Thymus (tissue), 11 donors: ENCODE measurements at regions not wholly inside any gene's neighbourhood (a gene's known extent, or its start where the extent isn't known, plus 50 kb on each side); places are given as distances from the start of the nearest gene placed in this dataset.

Source experiments
- DNase-seq, 9 donors: peaks; one replicate each; pipeline ENCODE4 v3.0.0-alpha.2; 2013; ENCODE audit warnings: low spot score in 9 of 9, low read depth in 6 of 9, missing footprints in 1 of 9
- H3K27ac ChIP-seq, 2 donors: one replicate each; pipeline ENCODE4 v1.5.1; 2013; ENCODE audit warnings: control low read depth in 1 of 2, low read depth in 1 of 2, low read length in 1 of 2, mild to moderate bottlenecking in 1 of 2, moderate library complexity in 1 of 2
- H3K27me3 ChIP-seq, 2 donors: one replicate each; pipeline ENCODE4 v1.5.1; 2013; ENCODE audit warnings: low read length in 1 of 2; ENCODE audit not compliant: control insufficient read depth in 2 of 2, insufficient read depth in 1 of 2
- H3K36me3 ChIP-seq, 2 donors: one replicate each; pipeline ENCODE4 v1.5.1; 2013; ENCODE audit warnings: low read length in 1 of 2, mild to moderate bottlenecking in 1 of 2, moderate library complexity in 1 of 2; ENCODE audit not compliant: control insufficient read depth in 2 of 2, insufficient read depth in 2 of 2
- H3K4me1 ChIP-seq, 2 donors: one replicate each; pipeline ENCODE4 v1.5.1; 2013; ENCODE audit warnings: low read length in 2 of 2; ENCODE audit not compliant: control insufficient read depth in 2 of 2, insufficient read depth in 2 of 2
- H3K4me3 ChIP-seq, 2 donors: one replicate each; pipeline ENCODE4 v1.5.1; 2013; ENCODE audit warnings: low read length in 2 of 2, control low read depth in 1 of 2, mild to moderate bottlenecking in 1 of 2
- H3K9me3 ChIP-seq, 2 donors: one replicate each; pipeline ENCODE4 v1.5.1; 2013; ENCODE audit warnings: low read length in 1 of 2, mild to moderate bottlenecking in 1 of 2; ENCODE audit not compliant: control insufficient read depth in 2 of 2, insufficient read depth in 1 of 2
- WGBS: extraction: QIAGEN DNeasy Blood & Tissue Kit; methylation state at CpG from one replicate; pipeline ENCODE4 v1.1.7; 2013; 5-methylcytosine and 5-hydroxymethylcytosine counted together
- donor health status: healthy.

GRCh38 chr2:78549766-78550165, 475.7 kb upstream of the REG3G start:
- H3K27me3 ChIP-seq: no peaks in the 10 kb centered on the region
- no peaks in the 10 kb centered on the region for H3K36me3 ChIP-seq
- H3K9me3 ChIP-seq: peaks cover 0 to 3% of the 10 kb centered on the region in 2 donors
- WGBS: 97% methylated on average over 2 of the region's 2 CpGs
- H3K27ac ChIP-seq: no peak overlapping the region
- DNase-seq: no peak
- H3K4me1 ChIP-seq: no peaks in the 10 kb centered on the region
- no peak overlapping the region for H3K4me3 ChIP-seq

- Histone ChIP-seq H3K36me3 (no peaks in the 10 kb centered on the region), H3K4me3 (no peak overlapping the region), H3K9me3 (no peaks in the 10 kb centered on the region), H3K4me1 (no peaks in the 10 kb centered on the region), H3K27me3 (no peaks in the 10 kb centered on the region), H3K27ac (no peak overlapping the region)
- no peak for DNase-seq
- 71% methylated on average over 3 of the region's 3 CpGs for WGBS
Observed at GRCh38 chr2:78553866-78554647, 471.4 kb upstream of the REG3G start.

GRCh38 chr2:78561876-78562275, 463.6 kb upstream of the REG3G start:
- no peaks in the 10 kb centered on the region for H3K9me3 ChIP-seq
- no peaks in the 10 kb centered on the region for H3K27me3 ChIP-seq
- no peak for DNase-seq
- H3K4me3 ChIP-seq: no peak overlapping the region
- no peak overlapping the region for H3K27ac ChIP-seq
- no peaks in the 10 kb centered on the region for H3K36me3 ChIP-seq
- H3K4me1 ChIP-seq: no peaks in the 10 kb centered on the region

GRCh38 chr2:78564666-78565065, 460.8 kb upstream of the REG3G start:
- H3K4me1 ChIP-seq: no peaks in the 10 kb centered on the region
- no peaks in the 10 kb centered on the region for H3K9me3 ChIP-seq
- no peaks in the 10 kb centered on the region for H3K27me3 ChIP-seq
- no peak for DNase-seq
- H3K4me3 ChIP-seq: no peak overlapping the region
- H3K27ac ChIP-seq: no peak overlapping the region
- H3K36me3 ChIP-seq: no peaks in the 10 kb centered on the region

GRCh38 chr2:78568782-78569373, 456.6 kb upstream of the REG3G start:
- Histone ChIP-seq H3K27me3 (no peaks in the 10 kb centered on the region), H3K4me1 (no peaks in the 10 kb centered on the region), H3K36me3 (no peaks in the 10 kb centered on the region), H3K9me3 (no peaks in the 10 kb centered on the region), H3K27ac (no peak overlapping the region), H3K4me3 (no peak overlapping the region)
- 87% methylated on average over 6 of the region's 6 CpGs for WGBS
- DNase-seq: no peak

- DNase-seq: no peak
- H3K27ac ChIP-seq: no peak overlapping the region
- H3K4me3 ChIP-seq: no peak overlapping the region
- H3K36me3 ChIP-seq: no peaks in the 10 kb centered on the region
- no peaks in the 10 kb centered on the region for H3K27me3 ChIP-seq
- no peaks in the 10 kb centered on the region for H3K9me3 ChIP-seq
- H3K4me1 ChIP-seq: no peaks in the 10 kb centered on the region
Observed at GRCh38 chr2:78576409-78576808, 449.1 kb upstream of the REG3G start.

GRCh38 chr2:78585871-78586270, 439.6 kb upstream of the REG3G start:
- Histone ChIP-seq H3K9me3 (no peaks in the 10 kb centered on the region), H3K4me1 (no peaks in the 10 kb centered on the region), H3K27ac (no peak overlapping the region), H3K4me3 (no peak overlapping the region), H3K36me3 (no peaks in the 10 kb centered on the region), H3K27me3 (no peaks in the 10 kb centered on the region)
- 46% methylated on average over 3 of the region's 3 CpGs for WGBS
- no peak for DNase-seq

- Histone ChIP-seq H3K9me3 (no peaks in the 10 kb centered on the region), H3K36me3 (no peaks in the 10 kb centered on the region), H3K27me3 (no peaks in the 10 kb centered on the region), H3K4me1 (no peaks in the 10 kb centered on the region), H3K27ac (no peak overlapping the region), H3K4me3 (no peak overlapping the region)
- no peak for DNase-seq
- WGBS: 66% methylated on average over 1 of the region's 1 CpG
Observed at GRCh38 chr2:78586316-78586715, 439.2 kb upstream of the REG3G start.

- Histone ChIP-seq H3K27me3 (no peaks in the 10 kb centered on the region), H3K9me3 (no peaks in the 10 kb centered on the region), H3K27ac (no peak overlapping the region), H3K4me1 (no peaks in the 10 kb centered on the region), H3K4me3 (no peak overlapping the region), H3K36me3 (no peaks in the 10 kb centered on the region)
- no peak for DNase-seq
Observed at GRCh38 chr2:78589871-78590270, 435.6 kb upstream of the REG3G start.
